HG03457 (cell line): ENCODE measurements at regions not wholly inside any gene's neighbourhood (a gene's known extent, or its start where the extent isn't known, plus 50 kb on each side); places are given as distances from the start of the nearest gene placed in this dataset.
"Not testable (repeated sequence)": the region's sequence is repeated elsewhere in the genome, so short reads cannot be mapped to it uniquely, and the experiment has no call there.

ENCODE experiments used
- ATAC-seq: cut with Tn5 transposase; IDR thresholded peaks from one replicate; pipeline ENCODE4 v1.9.1; 2021; ENCODE audit warnings: moderate number of reproducible peaks; ENCODE audit not compliant: unreplicated experiment

GRCh38 chr5:56733580-56733979, 81.8 kb upstream of the MAP3K1 start:
- no peak for ATAC-seq

- ATAC-seq: no peak
Observed at GRCh38 chr5:56732121-56732520, 83.2 kb upstream of the MAP3K1 start.

- ATAC-seq: not testable (repeated sequence)
Observed at GRCh38 chr5:56731473-56731872, 83.9 kb upstream of the MAP3K1 start.

GRCh38 chr5:56729488-56729887, 85.9 kb upstream of the MAP3K1 start:
- ATAC-seq: no peak

GRCh38 chr5:56725711-56726411, 89.5 kb upstream of the MAP3K1 start:
- ATAC-seq: no peak

GRCh38 chr5:56724857-56725256, 90.5 kb upstream of the MAP3K1 start:
- ATAC-seq: not testable (repeated sequence)

- ATAC-seq: no peak
Observed at GRCh38 chr5:56722317-56722716, 93.0 kb upstream of the MAP3K1 start.

GRCh38 chr5:56717253-56717987, 97.9 kb upstream of the MAP3K1 start:
- no peak for ATAC-seq

- ATAC-seq: no peak
Observed at GRCh38 chr5:56715986-56716385, 99.4 kb upstream of the MAP3K1 start.

GRCh38 chr5:56712895-56713591, 102.3 kb upstream of the MAP3K1 start:
- ATAC-seq: no peak

- no peak for ATAC-seq
Observed at GRCh38 chr5:56710826-56711590, 104.3 kb upstream of the MAP3K1 start.

GRCh38 chr5:56706504-56706903, 108.8 kb upstream of the MAP3K1 start:
- no peak for ATAC-seq

- no peak for ATAC-seq
Observed at GRCh38 chr5:56705217-56705616, 110.1 kb upstream of the MAP3K1 start.

- ATAC-seq: no peak
Observed at GRCh38 chr5:56703952-56704351, 111.4 kb upstream of the MAP3K1 start.

- ATAC-seq: no peak
Observed at GRCh38 chr5:56700711-56701110, 114.6 kb upstream of the MAP3K1 start.

GRCh38 chr5:56699538-56699937, 115.8 kb upstream of the MAP3K1 start:
- ATAC-seq: no peak

- ATAC-seq: no peak
Observed at GRCh38 chr5:56698463-56699381, 116.6 kb upstream of the MAP3K1 start.

- ATAC-seq: no peak
Observed at GRCh38 chr5:56696900-56697299, 118.4 kb upstream of the MAP3K1 start.

- no peak for ATAC-seq
Observed at GRCh38 chr5:56693220-56693579, 122.1 kb upstream of the MAP3K1 start.
